Esophagus muscularis mucosa (tissue), 4 donors: ENCODE measurements at regions not wholly inside any gene's neighbourhood (a gene's known extent, or its start where the extent isn't known, plus 50 kb on each side); places are given as distances from the start of the nearest gene placed in this dataset.

Experiments used
- DNase-seq: peaks from one replicate; pipeline ENCODE4 v3.0.0-alpha.2; 2017; ENCODE audit errors: extremely low spot score
- H3K27ac ChIP-seq, 4 donors: fragments of 200-600 bp; sonication (generic); replicated peaks in 1 of 4; 1 replicate in 3 of 4; 2 replicates in 1 of 4; pipeline ENCODE4 v1.5.1; 2016 to 2019; ENCODE audit warnings: mild to moderate bottlenecking in 1 of 4
- H3K27me3 ChIP-seq, 4 donors: fragments of 200-600 bp; sonication (generic); one replicate each; pipeline versions ENCODE4 v1.5.1 to v1.6.0; 2016 to 2019
- H3K36me3 ChIP-seq, 4 donors: fragments of 200-600 bp; sonication (generic); one replicate each; pipeline ENCODE4 v1.5.1; 2016 to 2019
- H3K4me1 ChIP-seq, 4 donors: fragments of 200-600 bp; sonication (generic); one replicate each; pipeline ENCODE4 v1.5.1; 2016 to 2019
- H3K4me3 ChIP-seq, 4 donors: fragments of 200-600 bp; sonication (generic); 1 replicate in 2 of 4; 2 replicates in 2 of 4; pipeline ENCODE4 v1.5.1; 2016 to 2019; ENCODE audit warnings: mild to moderate bottlenecking in 4 of 4, moderate library complexity in 1 of 4
- H3K9me3 ChIP-seq, 4 donors: fragments of 200-600 bp; sonication (generic); 1 replicate in 3 of 4; 2 replicates in 1 of 4; pipeline ENCODE4 v1.5.1; 2016 to 2019
- CTCF ChIP-seq, 3 experiments: fragments of 200-600 bp in 2 of 3; fragments of 450-650 bp in 1 of 3; sonication (generic) in 2 of 3; IDR thresholded peaks; one replicate each; pipeline ENCODE4 v1.5.1; 2017 to 2019; ENCODE audit warnings: antibody characterized with exemption in 3 of 3, mild to moderate bottlenecking in 2 of 3, moderate library complexity in 1 of 3
- EP300 ChIP-seq: sonication (generic); formaldehyde crosslinking; IDR thresholded peaks from one replicate; pipeline ENCODE4 v1.6.1; 2017; ENCODE audit warnings: antibody characterized with exemption
- POLR2A ChIP-seq: fragments of 450-650 bp; IDR thresholded peaks from one replicate; pipeline ENCODE4 v1.6.1; 2017; ENCODE audit warnings: antibody characterized with exemption, moderate library complexity, mild to moderate bottlenecking, low read depth
- POLR2AphosphoS5 ChIP-seq, 2 donors: sonication (generic); formaldehyde crosslinking; IDR thresholded peaks; one replicate each; pipeline ENCODE4 v1.6.1; 2017; ENCODE audit warnings: antibody characterized with exemption in 2 of 2
- WGBS: methylation state at CpG from one replicate; pipeline ENCODE4 v1.1.5; 2018; 5-methylcytosine and 5-hydroxymethylcytosine counted together
- intact Hi-C: fragments of 100-400 bp; cut with DNase I; formaldehyde crosslinking; loops from one replicate; pipeline ENCODE4 v1.15.1; 2023

DNA sequence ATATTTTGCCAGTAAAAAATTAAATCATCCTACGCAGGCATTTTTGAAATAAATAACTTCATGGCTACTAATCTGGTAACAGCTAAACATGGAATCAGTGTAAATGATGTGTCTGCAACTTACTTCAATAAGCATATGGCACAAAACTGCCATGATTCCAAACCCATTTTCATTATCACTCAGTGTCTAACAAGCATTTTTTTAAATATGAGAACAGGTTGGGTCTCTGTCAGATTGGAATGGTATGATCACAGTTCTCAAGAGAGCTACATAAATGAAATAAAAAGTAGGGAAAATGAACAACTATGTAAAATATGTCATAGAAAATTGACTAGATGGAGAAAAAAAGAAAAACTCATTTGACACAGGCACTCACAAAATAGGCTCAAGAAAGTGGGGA lies 476.9 kb upstream of the NWD2 start:
- TF ChIP-seq EP300 (no peak), POLR2A (no peak)
- Histone ChIP-seq H3K27ac (no peak overlapping the region), H3K4me3 (no peak overlapping the region), H3K9me3 (no peaks in the 10 kb centered on the region), H3K27me3 (no peaks in the 10 kb centered on the region), H3K4me1 (no peaks in the 10 kb centered on the region), H3K36me3 (no peaks in the 10 kb centered on the region)
- intact Hi-C loops: no loop called here
- DNase-seq: no peak
- 82% methylated on average over 1 of the region's 1 CpG for WGBS

DNA sequence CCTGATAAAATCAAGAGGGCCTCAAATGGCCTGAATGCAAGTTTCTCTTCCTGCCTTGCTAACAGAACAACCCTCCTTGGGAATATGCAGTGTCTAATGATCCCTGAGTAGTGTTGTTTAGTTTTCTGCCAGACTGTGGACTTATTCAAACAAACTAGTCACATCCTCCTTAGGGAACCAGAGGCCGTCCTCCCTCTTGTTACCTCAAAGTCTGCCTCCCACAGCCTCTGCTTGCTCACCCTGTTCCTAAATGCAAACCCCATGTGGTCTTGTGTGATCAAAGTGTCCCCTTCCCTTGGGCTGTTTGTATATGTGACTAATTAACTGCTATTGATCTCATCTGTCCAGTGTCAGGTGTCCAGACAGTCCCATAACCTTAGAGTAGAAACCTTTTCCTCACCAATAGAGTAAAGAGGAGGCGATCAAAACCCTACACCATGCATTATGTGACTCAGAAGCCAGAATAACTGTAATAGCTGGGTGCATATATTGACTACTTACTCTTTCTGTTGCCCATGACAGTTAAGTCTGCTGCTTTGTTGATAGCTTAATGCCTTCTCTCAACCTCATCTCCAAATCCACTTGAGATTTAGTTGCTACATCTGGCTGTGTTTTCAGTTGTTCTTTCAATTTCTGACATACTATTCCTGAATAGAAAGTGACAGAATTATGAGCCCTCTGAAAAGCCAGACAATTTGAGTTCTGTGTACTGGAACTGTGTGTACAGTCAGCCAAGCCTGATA lies 473.0 kb upstream of the NWD2 start:
- Histone ChIP-seq H3K36me3 (no peaks in the 10 kb centered on the region), H3K4me3 (no peak overlapping the region), H3K27ac (no peak overlapping the region), H3K4me1 (no peaks in the 10 kb centered on the region), H3K27me3 (no peaks in the 10 kb centered on the region), H3K9me3 (no peaks in the 10 kb centered on the region)
- intact Hi-C loops: no loop called here
- 47% methylated on average over 2 of the region's 2 CpGs for WGBS
- TF ChIP-seq CTCF (IDR thresholded peaks at IDR 0.05): no peak
- no peak for TF ChIP-seq EP300
- TF ChIP-seq POLR2AphosphoS5 (IDR thresholded peaks at IDR 0.05): no peak
- no peak for TF ChIP-seq POLR2A
- DNase-seq: no peak

DNA sequence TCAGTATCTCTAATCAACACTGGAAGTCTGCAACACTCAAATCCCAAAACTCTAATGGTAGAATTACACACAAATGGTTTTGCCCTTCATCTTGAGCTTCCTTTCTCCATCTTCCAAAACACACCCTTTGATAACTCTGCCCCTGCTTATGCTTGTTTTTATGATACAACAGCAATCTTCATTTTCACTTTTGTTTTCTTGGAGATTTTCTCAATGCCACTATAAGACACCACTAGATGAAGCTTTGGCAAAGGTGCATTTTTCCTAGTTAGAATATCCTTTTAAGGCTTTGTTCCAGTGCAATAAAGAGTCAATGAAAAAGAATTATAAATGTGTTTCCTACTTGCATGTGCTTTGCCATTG lies 472.4 kb upstream of the NWD2 start:
- Histone ChIP-seq H3K27me3 (no peaks in the 10 kb centered on the region), H3K9me3 (no peaks in the 10 kb centered on the region), H3K4me1 (no peaks in the 10 kb centered on the region), H3K27ac (no peak overlapping the region), H3K36me3 (no peaks in the 10 kb centered on the region), H3K4me3 (no peak overlapping the region)
- no peak for TF ChIP-seq POLR2AphosphoS5 (IDR thresholded peaks at IDR 0.05)
- TF ChIP-seq CTCF (IDR thresholded peaks at IDR 0.05): no peak
- no peak for TF ChIP-seq EP300
- no peak for TF ChIP-seq POLR2A
- intact Hi-C loops: no loop called here
- no peak for DNase-seq

- TF ChIP-seq CTCF (IDR thresholded peaks at IDR 0.05) (no peak), POLR2A (no peak), EP300 (no peak), POLR2AphosphoS5 (IDR thresholded peaks at IDR 0.05) (no peak)
- H3K9me3 ChIP-seq: no peaks in the 10 kb centered on the region
- H3K27me3 ChIP-seq: no peaks in the 10 kb centered on the region
- H3K4me1 ChIP-seq: no peaks in the 10 kb centered on the region
- H3K27ac ChIP-seq: no peak overlapping the region
- WGBS: 90% methylated on average over 2 of the region's 2 CpGs
- no peak for DNase-seq
- no peaks in the 10 kb centered on the region for H3K36me3 ChIP-seq
- H3K4me3 ChIP-seq: no peak overlapping the region
- intact Hi-C loops: no loop called here
Measured at GRCh38 chr4:36773467-36773866, 471.1 kb upstream of the NWD2 start.

GRCh38 chr4:36775544-36775943 lies 469.0 kb upstream of the NWD2 start:
- DNase-seq: no peak
- no peaks in the 10 kb centered on the region for H3K4me1 ChIP-seq
- H3K9me3 ChIP-seq: no peaks in the 10 kb centered on the region
- H3K27me3 ChIP-seq: no peaks in the 10 kb centered on the region
- H3K27ac ChIP-seq: no peak overlapping the region
- TF ChIP-seq CTCF (IDR thresholded peaks at IDR 0.05): no peak
- TF ChIP-seq POLR2AphosphoS5 (IDR thresholded peaks at IDR 0.05): no peak
- TF ChIP-seq EP300: no peak
- intact Hi-C loops: no loop called here
- H3K4me3 ChIP-seq: no peak overlapping the region
- no peaks in the 10 kb centered on the region for H3K36me3 ChIP-seq
